SH-SY5Y (cell line): ENCODE measurements at regions not wholly inside any gene's neighbourhood (a gene's known extent, or its start where the extent isn't known, plus 50 kb on each side); places are given as distances from the start of the nearest gene placed in this dataset.

Experiments
- GATA2 ChIP-seq: IDR thresholded peaks from 2 replicates; pipeline ENCODE4 v1.6.1; 2011; ENCODE audit warnings: mild to moderate bottlenecking, low read depth, low read length
- GATA3 ChIP-seq: IDR thresholded peaks from 2 replicates; pipeline ENCODE4 v1.6.1; 2011; ENCODE audit warnings: low read depth, mild to moderate bottlenecking, low read length, moderate library complexity

DNA sequence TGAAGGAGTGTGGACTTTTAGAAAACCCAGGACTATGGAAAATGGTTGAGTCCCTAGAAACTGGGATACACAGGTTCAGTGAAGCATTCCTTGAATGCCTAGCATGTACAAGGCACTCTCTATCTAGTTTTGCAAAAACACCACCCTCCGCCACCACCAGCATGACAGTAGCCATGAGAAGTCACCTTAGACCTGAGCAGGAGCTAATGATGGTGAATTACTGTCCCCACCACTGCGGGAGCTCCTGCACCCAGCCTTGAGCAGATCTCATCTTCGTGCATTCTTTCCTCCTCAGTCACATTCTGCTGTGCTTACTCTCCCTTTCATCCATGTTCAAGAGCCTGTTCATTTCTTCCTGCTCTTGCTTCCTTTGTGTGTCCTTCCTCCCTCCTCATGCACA, 86.2 kb upstream of the ZNF516 start:
- no peak for TF ChIP-seq GATA3
- TF ChIP-seq GATA2, result no peak
